ENCODE measurements at regions not wholly inside any gene's neighbourhood (a gene's known extent, or its start where the extent isn't known, plus 50 kb on each side); places are given as distances from the start of the nearest gene placed in this dataset.

- TF ChIP-seq, protein P1, sequence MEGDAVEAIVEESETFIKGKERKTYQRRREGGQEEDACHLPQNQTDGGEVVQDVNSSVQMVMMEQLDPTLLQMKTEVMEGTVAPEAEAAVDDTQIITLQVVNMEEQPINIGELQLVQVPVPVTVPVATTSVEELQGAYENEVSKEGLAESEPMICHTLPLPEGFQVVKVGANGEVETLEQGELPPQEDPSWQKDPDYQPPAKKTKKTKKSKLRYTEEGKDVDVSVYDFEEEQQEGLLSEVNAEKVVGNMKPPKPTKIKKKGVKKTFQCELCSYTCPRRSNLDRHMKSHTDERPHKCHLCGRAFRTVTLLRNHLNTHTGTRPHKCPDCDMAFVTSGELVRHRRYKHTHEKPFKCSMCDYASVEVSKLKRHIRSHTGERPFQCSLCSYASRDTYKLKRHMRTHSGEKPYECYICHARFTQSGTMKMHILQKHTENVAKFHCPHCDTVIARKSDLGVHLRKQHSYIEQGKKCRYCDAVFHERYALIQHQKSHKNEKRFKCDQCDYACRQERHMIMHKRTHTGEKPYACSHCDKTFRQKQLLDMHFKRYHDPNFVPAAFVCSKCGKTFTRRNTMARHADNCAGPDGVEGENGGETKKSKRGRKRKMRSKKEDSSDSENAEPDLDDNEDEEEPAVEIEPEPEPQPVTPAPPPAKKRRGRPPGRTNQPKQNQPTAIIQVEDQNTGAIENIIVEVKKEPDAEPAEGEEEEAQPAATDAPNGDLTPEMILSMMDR (IDR thresholded peaks at IDR 0.05) = no peak
- TF ChIP-seq POLR2A (IDR thresholded peaks at IDR 0.05) = no peak
These were observed 238.8 kb upstream of the GRIA3 start for GRCh38 chrX:122945328-122945727.
